K562 (cell line): ENCODE measurements at regions not wholly inside any gene's neighbourhood (a gene's known extent, or its start where the extent isn't known, plus 50 kb on each side); places are given as distances from the start of the nearest gene placed in this dataset.

Source experiments
- ATAC-seq: fragments of 200-7000 bp; cut with Tn5 transposase; 3 replicates; pipeline ENCODE4 v1.9.1; 2020; ENCODE audit warnings: moderate library complexity
- BruUV-seq: library from RNA; stranded (reverse); fragments of 400-500 nt; replicated peaks from 2 replicates; lab custom pipeline; 2021; lab: Mats Ljungman, UMichigan
- CTCF ChIA-PET: fragments of 300-600 bp; formaldehyde crosslinking; extraction: SDS; loops from one replicate; lab custom pipeline; 2021; ENCODE audit warnings: low intra/inter-chr PET ratio; lab: Yijun Ruan, JAX
- POLR2A ChIA-PET: fragments of 300-600, 350-650 bp; sonication (Branson Sonifier 250); formaldehyde crosslinking; extraction: SDS; loops from one replicate; lab custom pipeline; 2021; ENCODE audit warnings: antibody characterized with exemption, inconsistent platforms; lab: Yijun Ruan, JAX
- DNase-seq, 4 experiments: peaks; one replicate each; pipeline versions ENCODE4 v3.0.0 to v3.0.0-alpha.2; 2011 to 2018; ENCODE audit warnings: low spot score in 3 of 4, mixed read lengths in 3 of 4; ENCODE audit errors: extremely low read depth in 1 of 4
- FAIRE-seq: peaks from 2 replicates; lab custom pipeline; 2011; peaks lifted over from hg19 to GRCh38; lab: Jason Lieb, UNC
- H2AFZ ChIP-seq: 2 replicates; pipeline ENCODE4 v1.6.0; 2011; ENCODE audit warnings: low read depth, low read length, control low read depth, inconsistent platforms
- H3K27ac ChIP-seq: fragments of 200-600 bp; 3 replicates; pipeline ENCODE4 v1.8.0; 2011; ENCODE audit warnings: low read depth, mild to moderate bottlenecking, control low read depth, inconsistent platforms, low read length, moderate library complexity, mixed read lengths; ENCODE audit errors: extremely low read depth
- H3K27me3 ChIP-seq, 2 experiments: fragments of 300-600 bp in 1 of 2; 2 replicates in 1 of 2; 3 replicates in 1 of 2; pipeline versions ENCODE4 v1.6.0 to v1.8.0; 2011; ENCODE audit warnings: inconsistent platforms in 2 of 2, low read length in 2 of 2, mild to moderate bottlenecking in 1 of 2, mixed read lengths in 1 of 2, moderate library complexity in 1 of 2; ENCODE audit not compliant: control insufficient read depth in 2 of 2, insufficient read depth in 2 of 2
- H3K36me3 ChIP-seq: fragments of 300-600 bp; 3 replicates; pipeline ENCODE4 v1.8.0; 2011; ENCODE audit warnings: mild to moderate bottlenecking, low read length, inconsistent platforms; ENCODE audit not compliant: control insufficient read depth, insufficient read depth
- H3K4me1 ChIP-seq, 2 experiments: fragments of 200-600 bp in 1 of 2; replicated peaks in 1 of 2; 2 replicates in 1 of 2; 3 replicates in 1 of 2; pipeline versions ENCODE4 v1.5.1 to v1.8.0; 2011; ENCODE audit warnings: inconsistent platforms in 2 of 2, low read length in 2 of 2, mild to moderate bottlenecking in 1 of 2, mixed read lengths in 1 of 2, moderate library complexity in 1 of 2; ENCODE audit not compliant: control insufficient read depth in 2 of 2, insufficient read depth in 2 of 2
- H3K4me2 ChIP-seq: 2 replicates; pipeline ENCODE4 v1.6.1; 2011; ENCODE audit warnings: low read length, control low read depth, inconsistent platforms, mixed read lengths; ENCODE audit not compliant: insufficient read depth
- H3K4me3 ChIP-seq: fragments of 200-600 bp; sonication (generic), shearing (Covaris generic); 2 replicates; pipeline ENCODE4 v1.5.1; 2016; ENCODE audit warnings: control low read depth, inconsistent platforms
- H3K79me2 ChIP-seq: fragments of 200-600 bp; 3 replicates; pipeline ENCODE4 v1.8.0; 2011; ENCODE audit warnings: low read length, inconsistent platforms; ENCODE audit not compliant: control insufficient read depth, insufficient read depth
- H3K9ac ChIP-seq, 2 experiments: 2 replicates each; pipeline versions ENCODE4 v1.6.0 to v1.6.1; 2011; ENCODE audit warnings: low read depth in 2 of 2, low read length in 2 of 2, control low read depth in 1 of 2, inconsistent platforms in 1 of 2, mild to moderate bottlenecking in 1 of 2, mixed read lengths in 1 of 2; ENCODE audit not compliant: insufficient read depth in 1 of 2
- H3K9me1 ChIP-seq: one replicate; pipeline ENCODE4 v1.6.0; 2011; ENCODE audit warnings: inconsistent platforms, mild to moderate bottlenecking, low read length, moderate library complexity; ENCODE audit not compliant: control insufficient read depth, insufficient read depth
- H3K9me3 ChIP-seq: replicated peaks from 2 replicates; pipeline ENCODE4 v1.5.1; 2011; ENCODE audit warnings: low read depth, low read length, inconsistent platforms; ENCODE audit not compliant: control insufficient read depth, insufficient read depth
- H4K20me1 ChIP-seq: replicated peaks from 2 replicates; pipeline ENCODE4 v1.6.1; 2011; ENCODE audit warnings: low read length, inconsistent platforms, mixed read lengths; ENCODE audit not compliant: control insufficient read depth, insufficient read depth
- BDP1 ChIP-seq: IDR thresholded peaks from 3 replicates; pipeline ENCODE4 v1.6.1; 2011; ENCODE audit not compliant: insufficient read length, insufficient read depth
- CCNT2 ChIP-seq: IDR thresholded peaks from 2 replicates; pipeline ENCODE4 v1.6.1; 2011; ENCODE audit warnings: borderline replicate concordance, low read depth, mild to moderate bottlenecking, moderate library complexity, mixed read lengths, low read length; ENCODE audit not compliant: insufficient read length; ENCODE audit errors: extremely low read depth
- FOS ChIP-seq: IDR thresholded peaks from 3 replicates; pipeline ENCODE4 v1.6.1; 2011; ENCODE audit not compliant: insufficient read length; ENCODE audit errors: extremely low read depth
- FOXP1 ChIP-seq: sonication (generic); formaldehyde crosslinking; IDR thresholded peaks from 2 replicates; pipeline ENCODE4 v1.8.0; 2022; ENCODE audit warnings: mild to moderate bottlenecking, missing genetic modification reagents
- HDGF ChIP-seq: fragments of 450-650 bp; IDR thresholded peaks from 2 replicates; pipeline ENCODE4 v1.6.1; 2016
- NCOA2 ChIP-seq, 2 experiments: fragments of 450-650 bp; IDR thresholded peaks; 2 replicates each; pipeline ENCODE4 v1.6.1; 2018; ENCODE audit warnings: mild to moderate bottlenecking in 2 of 2, moderate library complexity in 1 of 2; ENCODE audit not compliant: partially characterized antibody in 2 of 2
- NFIC ChIP-seq: fragments of 450-650 bp; IDR thresholded peaks from 2 replicates; pipeline ENCODE4 v1.6.1; 2017; ENCODE audit warnings: mild to moderate bottlenecking, inconsistent platforms
- PCBP2 ChIP-seq: fragments of 200-400 bp; formaldehyde crosslinking; IDR thresholded peaks from 2 replicates; pipeline ENCODE4 v1.6.1; 2018; ENCODE audit warnings: low read length, low read depth, mild to moderate bottlenecking, moderate library complexity; ENCODE audit not compliant: poor library complexity, severe bottlenecking
- ZNF561 ChIP-seq: fragments of 450-650 bp; formaldehyde crosslinking; conservative IDR thresholded peaks from 2 replicates; pipeline ENCODE4 v1.4.0; 2020; ENCODE audit warnings: mild to moderate bottlenecking, moderate library complexity
- WGBS: fragments of 100-300 bp; shearing (Covaris generic); methylation state at CpG from one replicate; pipeline ENCODE4 v1.1.6; 2016; ENCODE audit warnings: low coverage, mixed read lengths; ENCODE audit not compliant: insufficient coverage; ENCODE audit errors: missing lambda C conversion rate; 5-methylcytosine and 5-hydroxymethylcytosine counted together
- in situ Hi-C: fragments of 300-500 bp; cut with MboI; formaldehyde crosslinking; loops from 4 replicates; pipeline ENCODE4 v1.15.0; 2018; ENCODE audit warnings: inconsistent platforms, mixed read lengths
- intact Hi-C: fragments of 100-400 bp; cut with micrococcal nuclease; formaldehyde crosslinking; loops from 2 replicates; pipeline ENCODE4 v1.14.2; 2022
- TF ChIP-seq, protein P1 (sequence below): fragments of 450-650 bp; IDR thresholded peaks from 2 replicates; pipeline ENCODE4 v1.6.1; 2017; ENCODE audit warnings: antibody characterized with exemption, mild to moderate bottlenecking
- TF ChIP-seq, protein P2 (sequence below), 3 experiments: fragments of 200-800 bp in 1 of 3; sonication (Bioruptor generic) in 1 of 3; sonication (generic) in 1 of 3; formaldehyde crosslinking in 1 of 3; IDR thresholded peaks; 2 replicates each; pipeline versions ENCODE4 v1.6.1 to v1.8.0; 2016 to 2022; ENCODE audit warnings: mild to moderate bottlenecking in 2 of 3, missing compliant biosample characterization in 2 of 3, missing genetic modification characterization in 2 of 3, missing genetic modification reagents in 1 of 3
- TF ChIP-seq, protein P3 (sequence below): fragments of 250-450 bp; sonication (Bioruptor Pico); IDR thresholded peaks from 2 replicates; pipeline ENCODE4 v1.9.0; 2021; ENCODE audit warnings: mild to moderate bottlenecking
- TF ChIP-seq, protein P4 (sequence below): fragments of 250-450 bp; sonication (Bioruptor Pico); IDR thresholded peaks from 2 replicates; pipeline ENCODE4 v1.8.0; 2022; ENCODE audit warnings: moderate library complexity, mild to moderate bottlenecking, inconsistent platforms
- TF ChIP-seq, protein P5 (sequence below): fragments of 250-450 bp; sonication (Bioruptor Pico); IDR thresholded peaks from 2 replicates; pipeline ENCODE4 v1.5.0; 2021

DNA sequence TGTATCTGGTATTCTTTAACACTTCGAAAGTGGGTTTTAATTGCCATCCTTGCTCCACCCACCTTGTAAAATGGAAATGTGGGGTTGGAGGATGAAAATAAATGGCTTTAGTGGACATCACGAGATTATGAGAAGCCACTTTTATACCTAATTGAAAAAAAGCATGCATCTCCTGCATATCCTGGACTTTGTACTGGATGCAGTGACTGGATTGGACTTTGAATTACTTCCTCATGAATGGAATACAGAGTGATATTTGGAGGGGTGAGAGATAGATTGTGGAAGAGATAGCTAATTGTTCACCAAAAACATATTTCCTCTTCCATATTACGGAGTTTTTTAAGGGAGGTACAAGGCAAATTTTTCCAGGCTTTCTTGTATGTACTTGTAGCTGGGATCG is 813.0 kb downstream of the TENT5A start:
- Histone ChIP-seq H3K4me1 (no peaks in the 10 kb centered on the region), H3K4me3 (no peak overlapping the region), H3K27ac (no peak overlapping the region), H3K79me2 (no peaks in the 10 kb centered on the region), H2AFZ (no peak overlapping the region), H3K9me1 (no peaks in the 10 kb centered on the region), H3K4me2 (no peak overlapping the region), H3K27me3 (no peaks in the 10 kb centered on the region), H3K9ac (no peak overlapping the region), H4K20me1 (no peaks in the 10 kb centered on the region), H3K36me3 (no peaks in the 10 kb centered on the region), H3K9me3 (no peaks in the 10 kb centered on the region)
- intact Hi-C loops (no loop called here), in situ Hi-C loops (no loop called here)
- no peak for DNase-seq
- FAIRE-seq: no peak
- ATAC-seq: no peak
- BruUV-seq: no TSS peak
- CTCF ChIA-PET: no interaction called here
- WGBS: 0% methylated on average over 4 of the region's 4 CpGs
- POLR2A ChIA-PET: no interaction called here
- TF ChIP-seq ZNF561 (CRISPR knock-in tag) (no peak), FOS (no peak), BDP1 (no peak), NFIC (no peak), PCBP2 (no peak), NCOA2 (IDR thresholded peaks at IDR 0.05; ENCODE audit: partially characterized antibody in 2 of 2) (no peak), CCNT2 (no peak), FOXP1 (CRISPR knock-in tag) (no peak), HDGF (no peak)
- TF ChIP-seq, protein P1, sequence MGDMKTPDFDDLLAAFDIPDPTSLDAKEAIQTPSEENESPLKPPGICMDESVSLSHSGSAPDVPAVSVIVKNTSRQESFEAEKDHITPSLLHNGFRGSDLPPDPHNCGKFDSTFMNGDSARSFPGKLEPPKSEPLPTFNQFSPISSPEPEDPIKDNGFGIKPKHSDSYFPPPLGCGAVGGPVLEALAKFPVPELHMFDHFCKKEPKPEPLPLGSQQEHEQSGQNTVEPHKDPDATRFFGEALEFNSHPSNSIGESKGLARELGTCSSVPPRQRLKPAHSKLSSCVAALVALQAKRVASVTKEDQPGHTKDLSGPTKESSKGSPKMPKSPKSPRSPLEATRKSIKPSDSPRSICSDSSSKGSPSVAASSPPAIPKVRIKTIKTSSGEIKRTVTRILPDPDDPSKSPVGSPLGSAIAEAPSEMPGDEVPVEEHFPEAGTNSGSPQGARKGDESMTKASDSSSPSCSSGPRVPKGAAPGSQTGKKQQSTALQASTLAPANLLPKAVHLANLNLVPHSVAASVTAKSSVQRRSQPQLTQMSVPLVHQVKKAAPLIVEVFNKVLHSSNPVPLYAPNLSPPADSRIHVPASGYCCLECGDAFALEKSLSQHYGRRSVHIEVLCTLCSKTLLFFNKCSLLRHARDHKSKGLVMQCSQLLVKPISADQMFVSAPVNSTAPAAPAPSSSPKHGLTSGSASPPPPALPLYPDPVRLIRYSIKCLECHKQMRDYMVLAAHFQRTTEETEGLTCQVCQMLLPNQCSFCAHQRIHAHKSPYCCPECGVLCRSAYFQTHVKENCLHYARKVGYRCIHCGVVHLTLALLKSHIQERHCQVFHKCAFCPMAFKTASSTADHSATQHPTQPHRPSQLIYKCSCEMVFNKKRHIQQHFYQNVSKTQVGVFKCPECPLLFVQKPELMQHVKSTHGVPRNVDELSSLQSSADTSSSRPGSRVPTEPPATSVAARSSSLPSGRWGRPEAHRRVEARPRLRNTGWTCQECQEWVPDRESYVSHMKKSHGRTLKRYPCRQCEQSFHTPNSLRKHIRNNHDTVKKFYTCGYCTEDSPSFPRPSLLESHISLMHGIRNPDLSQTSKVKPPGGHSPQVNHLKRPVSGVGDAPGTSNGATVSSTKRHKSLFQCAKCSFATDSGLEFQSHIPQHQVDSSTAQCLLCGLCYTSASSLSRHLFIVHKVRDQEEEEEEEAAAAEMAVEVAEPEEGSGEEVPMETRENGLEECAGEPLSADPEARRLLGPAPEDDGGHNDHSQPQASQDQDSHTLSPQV: no peak
- TF ChIP-seq, protein P2, sequence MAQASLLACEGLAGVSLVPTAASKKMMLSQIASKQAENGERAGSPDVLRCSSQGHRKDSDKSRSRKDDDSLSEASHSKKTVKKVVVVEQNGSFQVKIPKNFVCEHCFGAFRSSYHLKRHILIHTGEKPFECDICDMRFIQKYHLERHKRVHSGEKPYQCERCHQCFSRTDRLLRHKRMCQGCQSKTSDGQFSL (CRISPR knock-in tag; IDR thresholded peaks at IDR 0.05): no peak
- TF ChIP-seq, protein P2 (tag; IDR thresholded peaks at IDR 0.05): no peak
- TF ChIP-seq, protein P3, sequence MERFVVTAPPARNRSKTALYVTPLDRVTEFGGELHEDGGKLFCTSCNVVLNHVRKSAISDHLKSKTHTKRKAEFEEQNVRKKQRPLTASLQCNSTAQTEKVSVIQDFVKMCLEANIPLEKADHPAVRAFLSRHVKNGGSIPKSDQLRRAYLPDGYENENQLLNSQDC (CRISPR knock-in tag): no peak
- TF ChIP-seq, protein P4, sequence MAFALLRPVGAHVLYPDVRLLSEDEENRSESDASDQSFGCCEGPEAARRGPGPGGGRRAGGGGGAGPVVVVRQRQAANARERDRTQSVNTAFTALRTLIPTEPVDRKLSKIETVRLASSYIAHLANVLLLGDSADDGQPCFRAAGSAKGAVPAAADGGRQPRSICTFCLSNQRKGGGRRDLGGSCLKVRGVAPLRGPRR (CRISPR knock-in tag): no peak
- TF ChIP-seq, protein P5, sequence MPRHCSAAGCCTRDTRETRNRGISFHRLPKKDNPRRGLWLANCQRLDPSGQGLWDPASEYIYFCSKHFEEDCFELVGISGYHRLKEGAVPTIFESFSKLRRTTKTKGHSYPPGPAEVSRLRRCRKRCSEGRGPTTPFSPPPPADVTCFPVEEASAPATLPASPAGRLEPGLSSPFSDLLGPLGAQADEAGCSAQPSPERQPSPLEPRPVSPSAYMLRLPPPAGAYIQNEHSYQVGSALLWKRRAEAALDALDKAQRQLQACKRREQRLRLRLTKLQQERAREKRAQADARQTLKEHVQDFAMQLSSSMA (CRISPR knock-in tag): no peak
